CD14-positive monocyte (primary cell): ENCODE measurements at regions not wholly inside any gene's neighbourhood (a gene's known extent, or its start where the extent isn't known, plus 50 kb on each side); places are given as distances from the start of the nearest gene placed in this dataset.

ENCODE experiments used
- DNase-seq, 3 donors: peaks; one replicate each; pipeline ENCODE4 v3.0.0-alpha.2; 2011 to 2022
- H2AFZ ChIP-seq: 2 replicates; pipeline ENCODE4 v1.6.0; 2012; ENCODE audit warnings: mild to moderate bottlenecking, low read depth, low read length, inconsistent platforms; ENCODE audit not compliant: insufficient read depth, poor library complexity, severe bottlenecking
- H3K27ac ChIP-seq, 2 donors: 1 replicate in 1 of 2; 2 replicates in 1 of 2; pipeline ENCODE4 v1.5.1; 2012 to 2013; ENCODE audit warnings: low read length in 2 of 2, control low read depth in 1 of 2, inconsistent platforms in 1 of 2, low read depth in 1 of 2, mild to moderate bottlenecking in 1 of 2
- H3K27me3 ChIP-seq, 2 donors: one replicate each; pipeline versions ENCODE4 v1.6.0 to v1.6.1; 2011 to 2013; ENCODE audit warnings: low read length in 2 of 2; ENCODE audit not compliant: control insufficient read depth in 2 of 2, insufficient read depth in 2 of 2
- H3K36me3 ChIP-seq, 2 donors: replicated peaks in 1 of 2; 1 replicate in 1 of 2; 2 replicates in 1 of 2; pipeline versions ENCODE4 v1.5.1 to v1.6.1; 2012 to 2013; ENCODE audit warnings: low read length in 2 of 2, control low read depth in 1 of 2, inconsistent platforms in 1 of 2, mild to moderate bottlenecking in 1 of 2; ENCODE audit not compliant: insufficient read depth in 2 of 2, control insufficient read depth in 1 of 2
- H3K4me1 ChIP-seq, 2 donors: 1 replicate in 1 of 2; 2 replicates in 1 of 2; pipeline versions ENCODE4 v1.5.1 to v1.6.1; 2012 to 2013; ENCODE audit warnings: low read length in 2 of 2, control low read depth in 1 of 2, inconsistent platforms in 1 of 2, mild to moderate bottlenecking in 1 of 2, moderate library complexity in 1 of 2; ENCODE audit not compliant: insufficient read depth in 2 of 2, control insufficient read depth in 1 of 2
- H3K4me2 ChIP-seq: replicated peaks from 2 replicates; pipeline ENCODE3; 2012; ENCODE audit warnings: low read length, moderate library complexity, mild to moderate bottlenecking; ENCODE audit not compliant: poor library complexity, severe bottlenecking; ENCODE audit errors: extremely low read depth
- H3K4me3 ChIP-seq, 3 experiments: fragments of 200-600 bp in 1 of 3; sonication (generic) in 1 of 3; replicated peaks in 1 of 3; 1 replicate in 2 of 3; 2 replicates in 1 of 3; pipeline ENCODE4 v1.5.1; 2011 to 2013; ENCODE audit warnings: low read length in 3 of 3, mild to moderate bottlenecking in 3 of 3, control low read depth in 2 of 3, low read depth in 2 of 3, inconsistent platforms in 1 of 3, moderate library complexity in 1 of 3
- H3K79me2 ChIP-seq: 2 replicates; pipeline ENCODE4 v1.6.0; 2012; ENCODE audit warnings: mild to moderate bottlenecking, control low read depth, inconsistent platforms, low read length, moderate library complexity; ENCODE audit not compliant: insufficient read depth
- H3K9ac ChIP-seq: 2 replicates; pipeline ENCODE4 v1.6.0; 2017; ENCODE audit warnings: low read length, mild to moderate bottlenecking; ENCODE audit not compliant: insufficient read depth, poor library complexity, severe bottlenecking
- H3K9me3 ChIP-seq, 2 donors: replicated peaks in 1 of 2; 1 replicate in 1 of 2; 2 replicates in 1 of 2; pipeline versions ENCODE4 v1.5.1 to v1.6.1; 2012 to 2013; ENCODE audit warnings: low read length in 2 of 2, control low read depth in 1 of 2; ENCODE audit not compliant: control insufficient read depth in 1 of 2, insufficient read depth in 1 of 2
- H4K20me1 ChIP-seq: 2 replicates; pipeline ENCODE4 v1.6.0; 2012; ENCODE audit warnings: mild to moderate bottlenecking, low read length, control low read depth, moderate library complexity; ENCODE audit not compliant: insufficient read depth
- H3K27ac Mint-ChIP-seq, 7 donors: one replicate each; pipeline ENCODE4 v1.8.0; 2020; ENCODE audit warnings: mild to moderate bottlenecking in 7 of 7, mixed read lengths in 7 of 7, moderate library complexity in 6 of 7, inconsistent platforms in 2 of 7
- H3K27me3 Mint-ChIP-seq, 3 donors: one replicate each; pipeline ENCODE4 v1.8.0; 2021 to 2022; ENCODE audit warnings: low read depth in 3 of 3, mild to moderate bottlenecking in 3 of 3, mixed read lengths in 3 of 3, moderate library complexity in 3 of 3, inconsistent platforms in 1 of 3
- H3K36me3 Mint-ChIP-seq, 2 donors: one replicate each; pipeline ENCODE4 v1.8.0; 2020; ENCODE audit warnings: mixed read lengths in 2 of 2, inconsistent platforms in 1 of 2, mild to moderate bottlenecking in 1 of 2
- H3K4me1 Mint-ChIP-seq: one replicate; pipeline ENCODE4 v1.8.0; 2020; ENCODE audit warnings: mild to moderate bottlenecking, mixed read lengths
- H3K4me3 Mint-ChIP-seq, 2 donors: one replicate each; pipeline ENCODE4 v1.8.0; 2020; ENCODE audit warnings: mild to moderate bottlenecking in 2 of 2, mixed read lengths in 2 of 2, moderate library complexity in 1 of 2
- H3K9me3 Mint-ChIP-seq, 7 donors: one replicate each; pipeline ENCODE4 v1.8.0; 2020 to 2022; ENCODE audit warnings: mixed read lengths in 7 of 7, mild to moderate bottlenecking in 6 of 7, moderate library complexity in 6 of 7, inconsistent platforms in 2 of 7
- WGBS: methylation state at CpG from one replicate; pipeline ENCODE4 v1.1.5; 2013; ENCODE audit warnings: missing lambda C conversion rate; ENCODE audit not compliant: insufficient coverage; 5-methylcytosine and 5-hydroxymethylcytosine counted together
- intact Hi-C, 2 donors: fragments of 100-400 bp; cut with micrococcal nuclease; formaldehyde crosslinking; loops; one replicate each; pipeline versions ENCODE4 v1.15.0 to v1.15.1; 2023
- TF ChIP-seq, protein P1 (sequence below): fragments of 200-600 bp; IDR thresholded peaks from one replicate; pipeline ENCODE4 v1.8.0; 2022; ENCODE audit warnings: antibody characterized with exemption, mild to moderate bottlenecking

DNA sequence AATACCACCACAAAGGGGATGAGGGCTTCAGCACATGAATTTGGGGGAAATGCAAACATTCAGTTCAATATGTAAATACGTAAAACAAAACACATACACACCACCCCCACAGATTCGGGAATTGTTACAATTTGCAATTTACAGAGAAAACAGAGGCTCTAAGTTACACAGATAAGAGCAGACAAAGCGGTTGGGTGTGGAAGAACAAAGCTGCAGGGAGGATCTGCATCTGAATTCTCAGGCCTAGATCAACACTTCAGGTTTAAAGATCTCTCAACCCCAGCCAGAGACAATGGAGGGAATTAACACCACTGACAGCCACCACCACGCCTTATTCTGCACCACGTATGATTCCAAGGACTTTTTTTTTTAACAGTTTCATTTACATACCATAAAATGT, 375.5 kb downstream of the BCL11B start:
- H3K4me1 ChIP-seq = no peaks in the 10 kb centered on the region
- H3K36me3 Mint-ChIP-seq = no peaks in the 10 kb centered on the region
- H3K4me1 Mint-ChIP-seq = no peaks in the 10 kb centered on the region
- no peak overlapping the region for H3K27ac ChIP-seq
- no peak overlapping the region for H3K4me3 ChIP-seq
- no peak for DNase-seq
- H3K9ac ChIP-seq = no peak overlapping the region
- H3K27ac Mint-ChIP-seq = no peak overlapping the region
- no peaks in the 10 kb centered on the region for H3K79me2 ChIP-seq
- H3K36me3 ChIP-seq = no peaks in the 10 kb centered on the region
- H4K20me1 ChIP-seq = no peaks in the 10 kb centered on the region
- H3K4me3 Mint-ChIP-seq = no peak overlapping the region
- no peak overlapping the region for H2AFZ ChIP-seq
- peaks cover 0 to 16% (median 10%) of the 10 kb centered on the region in 7 donors for H3K9me3 Mint-ChIP-seq
- WGBS = 100% methylated on average over 1 of the region's 5 CpGs
- peaks cover 0 to 5% (median 4%) of the 10 kb centered on the region in 3 donors for H3K27me3 Mint-ChIP-seq
- no peaks in the 10 kb centered on the region for H3K27me3 ChIP-seq
- peaks cover 0 to 6% of the 10 kb centered on the region in 2 donors for H3K9me3 ChIP-seq
- intact Hi-C loops = no loop called here
- TF ChIP-seq, protein P1, sequence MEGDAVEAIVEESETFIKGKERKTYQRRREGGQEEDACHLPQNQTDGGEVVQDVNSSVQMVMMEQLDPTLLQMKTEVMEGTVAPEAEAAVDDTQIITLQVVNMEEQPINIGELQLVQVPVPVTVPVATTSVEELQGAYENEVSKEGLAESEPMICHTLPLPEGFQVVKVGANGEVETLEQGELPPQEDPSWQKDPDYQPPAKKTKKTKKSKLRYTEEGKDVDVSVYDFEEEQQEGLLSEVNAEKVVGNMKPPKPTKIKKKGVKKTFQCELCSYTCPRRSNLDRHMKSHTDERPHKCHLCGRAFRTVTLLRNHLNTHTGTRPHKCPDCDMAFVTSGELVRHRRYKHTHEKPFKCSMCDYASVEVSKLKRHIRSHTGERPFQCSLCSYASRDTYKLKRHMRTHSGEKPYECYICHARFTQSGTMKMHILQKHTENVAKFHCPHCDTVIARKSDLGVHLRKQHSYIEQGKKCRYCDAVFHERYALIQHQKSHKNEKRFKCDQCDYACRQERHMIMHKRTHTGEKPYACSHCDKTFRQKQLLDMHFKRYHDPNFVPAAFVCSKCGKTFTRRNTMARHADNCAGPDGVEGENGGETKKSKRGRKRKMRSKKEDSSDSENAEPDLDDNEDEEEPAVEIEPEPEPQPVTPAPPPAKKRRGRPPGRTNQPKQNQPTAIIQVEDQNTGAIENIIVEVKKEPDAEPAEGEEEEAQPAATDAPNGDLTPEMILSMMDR = no peak
- H3K4me2 ChIP-seq = no peak overlapping the region

DNA sequence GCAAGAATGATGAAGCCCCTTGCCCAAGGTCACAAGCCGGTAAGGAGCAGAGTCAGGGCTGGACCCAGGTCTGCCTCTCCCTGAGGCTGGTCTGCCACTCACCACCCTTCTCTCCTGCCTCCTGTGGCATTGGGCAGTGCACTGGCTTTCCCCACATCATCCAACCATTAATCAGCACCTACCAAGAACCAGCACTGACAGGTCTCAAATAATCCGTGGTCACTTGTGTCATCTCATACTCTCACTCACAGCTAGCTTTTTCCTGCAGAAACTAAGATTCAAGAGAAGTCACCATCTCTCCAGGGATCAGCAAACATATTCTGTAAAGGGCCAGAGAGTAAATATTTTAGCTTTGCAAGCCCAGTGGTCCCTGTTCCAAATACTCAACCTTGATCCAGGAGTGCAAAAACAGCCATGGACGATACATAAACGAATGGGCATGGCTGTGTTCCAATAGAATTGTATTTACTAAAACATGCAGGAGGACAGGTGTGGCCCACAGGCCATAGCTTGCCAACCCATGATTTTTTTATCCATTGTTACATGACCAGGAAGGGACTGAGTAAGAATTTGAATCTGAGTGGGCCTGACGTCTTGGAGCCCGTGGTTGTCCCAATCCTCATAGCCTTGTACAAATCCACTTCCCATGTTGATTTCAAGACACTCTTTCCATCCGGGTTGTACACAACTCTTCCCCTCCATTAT, 374.2 kb downstream of the BCL11B start:
- Mint-ChIP-seq H3K4me3 (no peak overlapping the region), H3K27me3 (peaks cover 0 to 5% (median 4%) of the 10 kb centered on the region in 3 donors), H3K36me3 (no peaks in the 10 kb centered on the region), H3K4me1 (no peaks in the 10 kb centered on the region), H3K9me3 (peaks cover 0 to 16% (median 8%) of the 10 kb centered on the region in 7 donors), H3K27ac (no peak overlapping the region)
- Histone ChIP-seq H3K27me3 (no peaks in the 10 kb centered on the region), H3K4me1 (no peaks in the 10 kb centered on the region), H3K36me3 (no peaks in the 10 kb centered on the region), H3K4me2 (no peak overlapping the region), H3K79me2 (no peaks in the 10 kb centered on the region), H2AFZ (no peak overlapping the region), H3K4me3 (no peak overlapping the region), H3K27ac (no peak overlapping the region), H4K20me1 (no peaks in the 10 kb centered on the region), H3K9ac (no peak overlapping the region), H3K9me3 (peaks cover 0 to 6% of the 10 kb centered on the region in 2 donors)
- TF ChIP-seq, protein P1 = no peak
- DNase-seq = no peak
- intact Hi-C loops = no loop called here
- 91% methylated on average over 5 of the region's 7 CpGs for WGBS
